HG03095 (cell line): ENCODE measurements at regions not wholly inside any gene's neighbourhood (a gene's known extent, or its start where the extent isn't known, plus 50 kb on each side); places are given as distances from the start of the nearest gene placed in this dataset.
"Not testable (repeated sequence)": the region's sequence is repeated elsewhere in the genome, so short reads cannot be mapped to it uniquely, and the experiment has no call there.

ENCODE experiments used
- ATAC-seq: cut with Tn5 transposase; IDR thresholded peaks from one replicate; pipeline ENCODE4 v1.9.1; 2021; ENCODE audit warnings: moderate library complexity; ENCODE audit not compliant: unreplicated experiment

DNA sequence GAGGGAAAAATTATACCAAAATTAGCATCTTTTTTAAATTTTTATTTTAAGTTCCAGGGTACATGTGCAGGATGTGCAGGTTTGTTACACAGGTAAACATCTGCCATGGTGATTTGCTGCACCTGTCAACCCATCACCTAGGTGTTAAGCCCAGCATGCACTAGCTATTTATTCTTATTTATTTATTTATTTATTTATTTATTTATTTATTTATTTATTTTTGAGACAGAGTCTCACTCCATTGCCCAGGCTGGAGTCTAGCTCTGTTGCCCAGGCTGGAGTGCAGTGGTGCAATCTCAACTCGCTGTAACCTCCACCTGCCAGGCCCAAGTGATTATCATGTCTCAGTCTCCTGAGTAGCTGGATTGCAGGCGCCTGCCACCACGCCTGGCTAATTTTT, 137.7 kb upstream of the NEBL start:
- not testable (repeated sequence) for ATAC-seq

DNA sequence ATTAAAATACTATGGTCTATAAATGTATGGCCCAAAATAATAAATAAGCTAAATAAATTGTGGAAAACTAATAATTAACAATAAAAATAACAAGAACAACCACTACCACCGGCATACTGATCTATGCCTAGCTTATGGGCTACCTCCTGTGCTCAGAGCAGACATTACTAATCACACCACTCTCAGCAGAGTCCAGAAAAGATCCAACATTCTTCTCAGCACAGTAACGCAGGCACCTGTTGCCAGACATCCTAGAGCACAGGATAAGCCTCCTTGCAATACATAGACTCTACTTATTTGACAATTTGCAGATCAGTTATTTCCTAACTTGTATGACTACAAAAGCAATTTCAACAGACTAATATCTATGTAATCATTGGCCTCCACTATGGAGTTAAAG, 137.1 kb upstream of the NEBL start:
- ATAC-seq = no peak

DNA sequence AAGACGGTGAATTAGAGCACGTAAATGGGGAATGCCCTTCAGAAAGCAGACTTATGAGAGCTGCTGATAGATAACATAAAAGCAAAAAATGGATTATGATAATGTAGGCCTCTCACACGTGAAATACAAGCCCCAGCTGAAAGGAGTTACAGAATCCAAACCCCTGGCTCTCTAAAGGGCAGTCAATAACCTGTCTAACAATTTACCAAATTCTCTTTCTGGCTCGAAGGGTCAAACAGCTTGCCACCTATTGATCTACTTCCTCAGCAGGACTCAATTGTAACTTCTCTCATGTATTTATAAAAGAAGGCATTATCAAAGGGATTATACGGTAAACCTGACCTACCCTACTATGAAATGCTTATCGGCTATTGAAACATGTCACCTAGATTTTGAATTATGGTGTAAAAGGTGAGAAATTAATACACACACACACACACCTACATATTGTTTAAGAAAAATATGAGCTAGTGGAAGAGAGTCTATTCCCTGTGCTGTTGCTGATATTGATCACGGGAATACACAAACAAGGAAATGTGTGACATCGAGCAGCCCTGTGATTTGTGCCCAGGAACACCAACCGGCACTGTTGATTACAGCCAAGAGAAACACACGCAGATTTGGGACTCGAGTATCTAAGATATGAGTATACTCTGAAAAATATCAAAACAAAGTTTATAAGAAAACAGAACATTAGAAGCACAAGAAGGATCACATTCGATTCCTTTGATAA, 135.6 kb upstream of the NEBL start:
- no peak for ATAC-seq

DNA sequence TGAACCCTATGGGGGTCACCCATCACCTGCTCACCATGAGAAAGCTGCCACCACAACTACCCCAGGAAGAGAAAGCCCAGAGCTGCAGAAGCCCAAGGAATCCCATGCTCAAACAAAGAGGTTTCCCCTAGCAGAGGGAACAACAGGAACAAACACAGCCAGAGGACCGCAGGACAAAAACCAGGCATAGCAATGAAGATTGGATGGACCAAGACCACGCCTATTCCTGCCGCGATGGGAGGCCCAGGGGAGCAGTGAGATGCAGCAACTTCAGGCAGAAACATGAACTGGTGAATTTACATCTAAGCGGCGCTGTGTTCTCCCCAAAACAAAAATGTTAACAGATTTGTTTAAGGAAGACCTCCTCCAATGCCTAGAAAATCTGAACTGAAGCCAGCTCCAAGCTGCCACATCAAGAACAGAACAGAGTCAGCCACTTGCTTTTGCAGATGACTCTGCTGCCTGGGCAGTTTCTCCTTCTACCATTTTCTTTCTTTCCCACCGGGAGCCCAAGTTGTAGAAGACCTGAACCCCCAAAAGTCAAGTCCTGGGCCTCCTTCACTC, 134.2 kb upstream of the NEBL start:
- ATAC-seq = no peak

DNA sequence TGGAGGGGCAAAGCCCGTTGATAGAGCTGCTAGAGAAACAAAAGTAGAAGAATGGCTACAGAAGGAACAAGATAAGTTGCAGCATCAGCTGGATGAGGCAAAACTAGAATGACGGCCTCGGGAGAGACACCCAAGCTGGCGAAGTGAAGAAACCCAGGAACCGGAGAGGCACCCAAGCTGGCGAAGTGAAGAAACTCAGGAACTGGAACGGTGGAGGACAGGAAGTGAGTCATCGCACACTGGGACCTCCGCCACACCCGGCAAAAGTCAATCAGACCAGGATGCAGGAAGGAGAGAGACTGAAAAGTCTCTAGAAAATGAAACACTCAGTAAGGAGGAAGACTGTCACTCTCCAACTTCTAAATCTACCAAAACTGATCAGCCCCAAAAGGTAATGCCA, 133.0 kb upstream of the NEBL start:
- no peak for ATAC-seq

DNA sequence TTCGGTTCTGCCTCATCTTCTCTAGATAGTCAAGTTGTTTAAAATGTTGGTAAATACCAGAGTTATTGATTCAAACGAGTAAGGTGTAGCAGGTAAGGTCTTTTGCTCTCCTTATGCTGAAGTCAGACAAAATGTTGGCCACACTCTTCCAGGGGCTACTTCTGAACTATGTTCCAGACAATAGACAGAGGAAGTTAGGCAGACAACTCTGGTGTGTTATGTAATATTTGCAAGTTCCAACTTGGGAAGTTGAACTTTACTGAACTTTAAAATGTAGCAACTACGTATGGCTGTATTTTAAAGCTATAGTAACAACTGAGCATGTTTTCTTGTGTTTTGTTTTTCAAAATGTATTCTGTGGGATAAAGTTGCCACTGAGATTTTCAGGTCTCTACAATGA, 125.7 kb upstream of the NEBL start:
- no peak for ATAC-seq

DNA sequence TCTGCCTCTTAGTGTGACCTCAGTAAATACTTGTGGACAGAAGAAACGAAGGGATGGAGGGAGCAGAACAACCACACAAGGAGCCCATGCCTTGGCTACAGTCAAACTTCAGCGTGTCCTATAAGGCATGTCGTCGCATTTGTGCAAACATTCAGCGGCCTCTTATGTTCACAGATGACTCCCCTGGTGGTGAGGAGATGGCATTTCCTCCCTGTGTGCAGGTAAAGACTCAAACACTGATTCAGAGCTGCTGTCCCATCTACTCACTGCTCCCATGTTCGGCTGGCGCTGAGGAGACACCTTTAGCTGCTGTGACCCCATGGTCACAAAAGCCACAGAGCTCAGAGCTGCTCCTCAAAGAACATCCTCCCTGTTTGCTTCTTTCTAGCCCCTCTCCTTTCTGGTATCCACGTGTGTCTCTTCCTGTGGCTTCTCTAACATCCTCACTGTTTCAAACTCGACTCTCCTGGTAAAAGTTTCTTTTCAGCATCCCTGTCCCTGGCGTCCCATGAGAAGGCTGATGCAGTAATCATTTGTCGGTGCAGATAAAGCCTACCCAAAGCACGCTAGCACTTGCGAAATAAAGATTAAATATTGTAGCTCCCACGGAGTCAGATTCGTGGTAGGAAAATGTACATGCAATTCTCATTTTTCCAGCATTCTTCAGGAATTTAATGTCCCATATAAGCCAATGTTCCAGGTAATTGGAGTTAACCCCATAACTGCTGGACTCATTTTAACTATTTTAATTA, 124.9 kb upstream of the NEBL start:
- ATAC-seq = no peak

DNA sequence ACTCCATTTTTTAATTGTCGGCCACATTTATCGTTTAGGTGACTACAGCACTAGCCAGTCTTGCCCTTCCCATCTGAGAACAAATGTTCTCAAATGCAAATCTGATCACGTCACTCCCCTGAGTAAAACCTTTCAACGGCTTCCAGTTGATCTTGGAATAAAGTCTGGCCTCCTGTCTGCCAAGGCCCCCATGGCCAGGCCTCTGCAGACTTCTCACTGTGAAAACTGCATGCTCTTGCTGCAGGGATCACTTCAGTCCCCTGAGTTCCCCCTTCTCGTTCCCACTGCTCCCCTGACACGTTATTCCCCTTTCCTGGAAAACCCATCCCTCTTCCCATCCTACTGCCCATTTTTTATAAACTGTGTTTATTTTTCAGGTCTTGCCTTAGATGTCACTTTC, 124.1 kb upstream of the NEBL start:
- ATAC-seq = no peak

DNA sequence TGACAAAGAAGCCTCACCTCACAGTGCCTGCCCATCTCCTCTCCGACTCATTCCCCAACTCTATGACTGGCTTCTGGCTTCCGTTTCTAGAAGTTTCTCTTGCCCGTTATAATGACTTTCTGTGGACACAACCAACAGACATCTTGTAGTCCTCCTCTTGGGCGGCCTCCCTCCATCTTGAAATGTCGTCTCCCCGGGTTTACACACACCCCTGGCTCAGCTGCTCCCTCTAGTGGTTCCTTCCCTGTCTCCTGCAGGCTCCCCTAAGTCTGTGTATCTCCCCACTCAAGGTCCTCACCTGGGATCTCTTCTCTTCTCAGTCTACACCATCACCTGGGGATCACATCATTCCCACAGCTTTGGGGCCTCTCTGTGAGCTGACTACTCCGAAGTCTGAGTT, 123.4 kb upstream of the NEBL start:
- ATAC-seq = peak; percentile 68

DNA sequence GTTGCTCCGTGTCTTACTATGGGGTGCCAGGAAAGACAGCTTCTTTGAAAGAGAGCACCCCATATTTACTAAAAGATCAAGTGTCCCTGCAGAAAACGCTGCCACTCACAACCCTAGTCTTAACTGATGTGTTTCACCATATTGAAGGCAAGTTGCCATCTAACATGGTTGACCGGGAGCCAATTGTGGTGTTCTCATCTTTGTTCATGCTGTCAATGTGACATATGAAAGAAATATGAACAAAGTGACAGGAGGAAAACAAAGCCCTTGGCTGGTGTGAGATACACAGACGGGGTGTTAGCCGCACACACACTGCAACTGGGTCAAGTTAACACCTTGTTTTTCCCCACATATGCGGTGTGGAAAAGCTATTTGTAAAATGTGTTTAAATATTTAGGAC, 122.3 kb upstream of the NEBL start:
- no peak for ATAC-seq

DNA sequence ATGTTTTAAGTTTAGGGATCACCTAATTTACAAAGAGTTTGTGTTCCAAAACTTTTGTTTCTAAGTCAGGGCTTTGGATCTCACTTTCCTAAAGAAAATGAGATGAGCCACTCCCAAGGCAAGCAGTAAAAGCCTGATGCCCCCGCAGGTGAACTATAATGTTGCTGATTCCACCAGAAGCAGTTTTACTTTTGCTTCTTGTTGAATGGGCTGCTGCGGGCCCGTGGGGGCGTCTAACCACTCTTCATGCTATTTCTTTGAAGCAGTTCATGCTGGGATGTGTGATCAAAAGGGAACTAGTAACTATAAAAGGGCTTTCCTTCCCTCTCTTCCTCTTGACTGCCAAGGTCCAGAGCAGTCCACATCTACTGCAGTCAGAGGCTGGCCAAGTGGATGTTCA, 118.7 kb upstream of the NEBL start:
- ATAC-seq = no peak

DNA sequence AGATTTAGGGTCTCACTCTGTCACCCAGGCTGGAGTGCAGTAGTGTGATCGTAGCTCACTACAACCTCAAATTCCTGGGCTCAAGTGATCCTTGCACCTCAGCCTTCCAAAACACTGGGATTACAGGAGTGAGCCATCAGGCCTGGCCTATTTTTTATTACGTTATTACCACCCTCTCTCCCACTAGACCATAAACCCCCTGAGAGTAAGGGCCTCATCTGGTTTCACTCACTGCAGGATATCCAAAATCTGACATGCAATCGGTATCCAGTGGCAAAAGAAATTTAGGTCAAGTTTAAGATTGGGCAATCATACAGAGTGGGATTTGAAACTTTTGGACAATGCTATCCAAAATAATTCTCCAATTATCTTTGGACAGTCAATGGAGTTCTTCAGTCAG, 117.0 kb upstream of the NEBL start:
- no peak for ATAC-seq

DNA sequence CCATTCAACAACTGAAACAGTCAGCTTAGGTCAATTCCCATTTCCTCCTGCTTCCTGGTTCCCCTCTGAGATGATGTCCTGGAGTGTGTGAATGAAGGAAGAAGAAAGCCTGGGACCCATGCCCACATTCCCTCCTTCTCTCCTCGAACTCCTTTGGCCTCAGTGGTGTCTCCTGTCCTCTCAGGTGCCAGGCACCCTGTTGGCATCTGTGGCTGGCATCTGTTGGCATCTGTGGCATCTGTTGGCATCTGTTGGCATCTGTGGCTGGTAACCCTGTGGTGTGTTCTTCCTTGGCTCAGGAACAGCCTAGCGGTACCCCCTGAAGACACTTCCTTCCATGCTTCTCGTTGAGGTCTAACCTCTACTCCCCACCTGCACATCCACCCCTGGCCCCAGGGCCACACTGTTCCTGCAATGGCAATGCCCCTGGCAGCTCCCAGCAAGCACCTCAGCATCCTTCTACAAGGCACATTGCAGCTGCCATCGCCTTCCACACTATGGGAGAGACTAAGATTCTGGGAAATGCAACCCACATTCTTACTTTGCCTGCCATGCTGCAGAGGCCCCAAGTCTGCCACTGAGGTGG, 114.4 kb upstream of the NEBL start:
- no peak for ATAC-seq

DNA sequence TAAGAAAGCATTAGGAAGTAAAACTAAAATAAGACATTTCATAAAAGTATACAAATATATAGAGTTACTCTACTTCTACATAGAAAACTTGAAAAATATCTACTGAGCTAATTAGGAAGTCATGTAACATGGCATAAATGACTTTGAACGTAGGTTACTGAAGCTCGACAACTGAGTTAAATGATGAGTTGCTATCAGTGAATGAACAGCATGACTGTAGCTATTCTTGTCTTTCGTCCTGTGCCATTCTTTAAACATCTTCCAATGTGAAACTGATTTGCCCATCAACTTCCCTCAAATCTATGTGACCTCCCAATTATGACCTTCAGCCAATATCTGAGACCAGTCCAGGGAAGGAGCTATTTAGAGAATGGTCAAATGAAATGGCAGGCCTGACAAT, 113.5 kb upstream of the NEBL start:
- no peak for ATAC-seq

DNA sequence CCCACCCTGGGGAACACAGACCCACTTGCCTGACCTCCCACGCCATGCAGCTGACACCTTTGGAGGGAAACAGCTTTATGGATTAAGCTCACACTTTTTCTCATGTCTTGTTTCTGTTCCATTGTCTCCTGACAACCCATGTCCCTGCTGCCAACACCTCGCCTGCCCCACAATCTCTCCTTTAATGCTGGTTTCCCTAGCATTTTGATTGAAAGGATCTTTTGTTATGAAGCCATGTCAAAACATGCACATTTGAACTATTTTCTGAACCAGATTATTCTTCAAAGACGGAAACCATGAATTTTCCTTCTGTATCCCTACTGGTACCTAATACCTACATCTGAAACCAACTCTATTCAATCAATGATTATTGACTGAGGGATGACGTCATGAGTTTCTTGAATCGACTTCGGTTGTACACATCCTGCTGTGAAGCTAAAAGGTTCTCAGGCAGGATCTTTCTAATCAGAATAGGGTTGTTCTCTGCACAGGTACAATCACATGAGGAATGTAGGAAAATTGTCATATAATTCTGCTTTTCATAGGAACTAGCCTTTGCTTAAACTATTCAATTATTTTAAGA, 106.2 kb upstream of the NEBL start:
- no peak for ATAC-seq

DNA sequence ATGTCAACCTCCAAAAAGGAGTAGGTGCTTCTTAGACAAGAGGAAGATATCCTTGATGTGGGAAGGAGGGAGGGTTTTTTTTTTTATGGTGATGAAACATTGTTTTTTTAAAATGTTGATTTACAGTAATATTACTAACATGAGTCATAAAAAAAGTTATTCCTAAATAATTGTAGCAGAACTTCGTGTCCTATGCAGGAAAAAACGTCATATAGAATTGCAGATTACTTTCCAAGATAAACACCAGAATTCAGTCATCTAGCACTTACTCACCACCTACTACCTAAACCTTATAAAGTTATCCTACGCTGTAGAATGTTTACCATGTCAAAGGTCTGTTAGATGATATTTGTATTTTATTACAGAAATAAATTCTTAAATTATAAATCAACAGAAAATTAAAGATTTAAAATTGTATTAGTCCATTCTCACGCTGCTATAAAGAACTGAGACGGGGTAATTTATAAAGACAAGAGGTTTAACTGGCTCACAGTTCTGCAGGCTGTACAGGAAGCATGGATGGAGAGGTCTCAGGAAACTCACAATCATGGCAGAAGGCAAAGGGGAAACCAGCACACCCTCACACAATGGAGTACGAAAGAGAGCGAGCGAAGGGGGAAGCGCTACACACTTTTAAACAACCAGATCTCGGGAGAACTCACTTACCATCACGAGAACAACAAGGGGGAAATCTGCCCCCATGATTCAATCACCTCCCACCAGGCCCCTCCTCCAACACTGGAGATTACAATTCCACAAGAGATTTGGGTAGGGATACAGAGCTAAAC, 105.2 kb upstream of the NEBL start:
- no peak for ATAC-seq

DNA sequence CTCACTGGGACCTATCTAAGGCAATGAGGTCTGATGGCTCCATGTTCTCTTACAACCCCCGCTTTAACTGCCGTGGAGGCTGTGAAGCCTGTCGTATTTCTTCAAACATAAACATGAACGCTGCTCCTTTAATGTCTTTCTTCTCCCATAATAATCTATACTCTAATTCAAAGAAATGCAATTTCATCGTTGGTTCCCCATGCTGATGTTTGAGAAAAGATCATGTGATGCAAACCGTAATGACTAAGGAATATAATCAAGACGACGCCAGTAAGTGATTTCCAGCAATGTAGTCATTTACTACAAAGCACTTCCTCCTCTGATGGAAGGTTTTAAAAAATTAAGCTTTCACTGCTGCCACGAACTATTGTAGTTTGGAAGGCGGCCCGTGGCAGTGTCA, 102.6 kb upstream of the NEBL start:
- no peak for ATAC-seq

DNA sequence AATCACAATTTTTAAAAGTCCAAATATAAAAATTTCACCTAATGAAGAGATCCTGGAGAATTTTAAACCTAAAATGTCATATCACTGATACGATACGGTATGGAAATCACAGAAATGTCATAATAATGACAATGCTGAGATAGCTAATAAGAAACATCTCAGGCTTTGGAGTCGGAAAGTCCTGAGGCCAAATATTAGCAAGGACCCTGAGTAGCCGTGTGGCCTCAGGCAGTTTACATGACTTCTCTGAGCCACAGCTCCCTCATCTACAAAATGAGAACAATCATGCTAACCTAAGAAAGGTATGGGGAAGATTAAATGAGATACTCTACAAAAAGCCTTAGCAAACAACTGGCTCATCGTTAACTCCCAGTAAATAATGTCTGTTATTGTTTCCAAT, 100.9 kb upstream of the NEBL start:
- no peak for ATAC-seq

DNA sequence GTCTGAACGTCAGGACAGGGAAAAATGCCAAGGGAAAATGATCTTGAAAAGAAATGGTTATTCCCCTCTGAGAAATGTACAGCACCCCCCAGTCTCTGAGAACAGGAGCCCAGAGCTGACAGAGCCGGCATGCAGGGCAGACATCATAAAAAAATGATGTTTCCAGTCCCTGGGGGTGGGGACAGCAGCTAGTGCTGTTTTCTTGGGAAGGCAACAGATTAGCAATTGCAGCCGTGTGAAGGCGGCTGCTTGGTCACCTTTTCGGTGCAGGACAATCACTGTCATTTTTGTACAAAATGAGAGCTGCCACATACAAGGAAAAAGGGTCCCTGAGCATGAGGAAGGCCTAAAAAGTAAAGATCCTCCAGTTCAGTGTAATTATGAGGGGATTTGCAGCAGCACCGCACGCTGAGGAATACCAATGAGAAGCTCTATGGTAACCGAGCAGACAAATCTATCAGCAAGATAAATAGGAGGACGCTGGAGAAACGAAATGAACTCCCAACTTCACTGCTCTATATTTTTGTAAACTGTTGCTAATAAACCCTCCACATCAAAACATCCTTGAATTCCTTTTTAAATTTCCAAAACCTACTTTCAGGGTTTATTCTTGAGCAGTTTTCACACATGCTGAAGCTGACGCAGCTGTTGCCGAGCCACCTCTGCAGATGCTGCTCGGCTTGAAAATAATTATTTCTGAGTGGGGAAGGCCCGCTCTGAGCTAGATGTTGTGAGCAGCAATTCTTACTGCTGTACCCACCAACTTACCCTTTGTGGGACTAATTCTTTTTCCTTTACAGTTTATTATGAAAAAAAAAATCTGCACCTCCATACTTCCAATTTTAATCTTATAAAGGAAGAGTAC, 98.2 kb upstream of the NEBL start:
- ATAC-seq = no peak
